ENCODE measurements at regions not wholly inside any gene's neighbourhood (a gene's known extent, or its start where the extent isn't known, plus 50 kb on each side); places are given as distances from the start of the nearest gene placed in this dataset.
"Not testable (repeated sequence)": the region's sequence is repeated elsewhere in the genome, so short reads cannot be mapped to it uniquely, and the experiment has no call there.

GRCh38 chr6:8934318-8934717, 499.0 kb upstream of the SLC35B3 start:
- no peak overlapping the region for H3K4me3 ChIP-seq (replicated peaks in 1 of 3)
- H3K27me3 ChIP-seq = no peaks in the 10 kb centered on the region
- H3K9me3 ChIP-seq = no peaks in the 10 kb centered on the region
- WGBS, 2 donors = 72 to 78% methylated on average over 4 of the region's 4 CpGs
- intact Hi-C loops (cut with DNase I) = no loop called here
- H3K36me3 ChIP-seq = no peaks in the 10 kb centered on the region
- TF ChIP-seq, protein P1, sequence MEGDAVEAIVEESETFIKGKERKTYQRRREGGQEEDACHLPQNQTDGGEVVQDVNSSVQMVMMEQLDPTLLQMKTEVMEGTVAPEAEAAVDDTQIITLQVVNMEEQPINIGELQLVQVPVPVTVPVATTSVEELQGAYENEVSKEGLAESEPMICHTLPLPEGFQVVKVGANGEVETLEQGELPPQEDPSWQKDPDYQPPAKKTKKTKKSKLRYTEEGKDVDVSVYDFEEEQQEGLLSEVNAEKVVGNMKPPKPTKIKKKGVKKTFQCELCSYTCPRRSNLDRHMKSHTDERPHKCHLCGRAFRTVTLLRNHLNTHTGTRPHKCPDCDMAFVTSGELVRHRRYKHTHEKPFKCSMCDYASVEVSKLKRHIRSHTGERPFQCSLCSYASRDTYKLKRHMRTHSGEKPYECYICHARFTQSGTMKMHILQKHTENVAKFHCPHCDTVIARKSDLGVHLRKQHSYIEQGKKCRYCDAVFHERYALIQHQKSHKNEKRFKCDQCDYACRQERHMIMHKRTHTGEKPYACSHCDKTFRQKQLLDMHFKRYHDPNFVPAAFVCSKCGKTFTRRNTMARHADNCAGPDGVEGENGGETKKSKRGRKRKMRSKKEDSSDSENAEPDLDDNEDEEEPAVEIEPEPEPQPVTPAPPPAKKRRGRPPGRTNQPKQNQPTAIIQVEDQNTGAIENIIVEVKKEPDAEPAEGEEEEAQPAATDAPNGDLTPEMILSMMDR (IDR thresholded peaks at IDR 0.05) = no peak
- no peak for TF ChIP-seq POLR2A (IDR thresholded peaks at IDR 0.05)
- DNase-seq = no peak
- no peaks in the 10 kb centered on the region for H3K4me1 ChIP-seq
- no peak overlapping the region for H3K27ac ChIP-seq

DNA sequence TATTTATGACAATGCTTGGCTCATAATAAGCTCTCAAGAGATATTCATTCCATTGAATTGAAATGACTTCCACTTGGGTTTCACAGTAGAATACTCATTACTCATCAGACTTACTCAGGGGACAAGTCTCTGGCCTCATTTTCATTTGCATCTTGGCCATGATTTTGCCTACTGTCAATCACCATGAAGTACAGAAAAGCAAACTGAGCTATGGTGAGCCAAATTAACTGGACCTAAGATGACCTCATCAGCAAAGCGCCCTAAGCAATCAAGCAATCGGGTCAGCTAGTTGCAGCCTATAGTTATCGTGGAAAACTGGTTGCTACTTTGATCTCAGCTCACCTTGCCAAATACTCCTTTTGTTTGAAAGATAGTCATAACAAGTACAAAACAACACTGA, 494.7 kb upstream of the SLC35B3 start:
- TF ChIP-seq POLR2A (IDR thresholded peaks at IDR 0.05) = no peak
- TF ChIP-seq, protein P1 (IDR thresholded peaks at IDR 0.05) = no peak
- Histone ChIP-seq H3K4me3 (replicated peaks in 1 of 3) (no peak overlapping the region), H3K36me3 (no peaks in the 10 kb centered on the region), H3K9me3 (no peaks in the 10 kb centered on the region), H3K27me3 (no peaks in the 10 kb centered on the region), H3K4me1 (no peaks in the 10 kb centered on the region), H3K27ac (no peak overlapping the region)
- intact Hi-C loops (cut with DNase I) = no loop called here
- DNase-seq = no peak
- WGBS, 2 donors = 84 to 96% methylated on average over 3 of the region's 3 CpGs

- H3K27ac ChIP-seq; H3K9me3 ChIP-seq; DNase-seq; intact Hi-C loops (cut with DNase I); H3K36me3 ChIP-seq; H3K4me1 ChIP-seq; H3K27me3 ChIP-seq; H3K4me3 ChIP-seq (replicated peaks in 1 of 3): not testable (repeated sequence)
- 89 to 90% methylated on average over 1 of the region's 1 CpG for WGBS, 2 donors
Measured at GRCh38 chr6:8920244-8920643, 484.9 kb upstream of the SLC35B3 start.

- no peak for DNase-seq
- Histone ChIP-seq H3K27ac (no peak overlapping the region), H3K27me3 (no peaks in the 10 kb centered on the region), H3K9me3 (no peaks in the 10 kb centered on the region), H3K4me3 (replicated peaks in 1 of 3) (no peak overlapping the region), H3K4me1 (no peaks in the 10 kb centered on the region), H3K36me3 (no peaks in the 10 kb centered on the region)
- 86 to 89% methylated on average over 2 of the region's 2 CpGs for WGBS, 2 donors
- TF ChIP-seq, protein P1 (IDR thresholded peaks at IDR 0.05) = no peak
- no peak for TF ChIP-seq POLR2A (IDR thresholded peaks at IDR 0.05)
- intact Hi-C loops (cut with DNase I) = no loop called here
Measured at GRCh38 chr6:8918196-8918595, 482.9 kb upstream of the SLC35B3 start.

DNA sequence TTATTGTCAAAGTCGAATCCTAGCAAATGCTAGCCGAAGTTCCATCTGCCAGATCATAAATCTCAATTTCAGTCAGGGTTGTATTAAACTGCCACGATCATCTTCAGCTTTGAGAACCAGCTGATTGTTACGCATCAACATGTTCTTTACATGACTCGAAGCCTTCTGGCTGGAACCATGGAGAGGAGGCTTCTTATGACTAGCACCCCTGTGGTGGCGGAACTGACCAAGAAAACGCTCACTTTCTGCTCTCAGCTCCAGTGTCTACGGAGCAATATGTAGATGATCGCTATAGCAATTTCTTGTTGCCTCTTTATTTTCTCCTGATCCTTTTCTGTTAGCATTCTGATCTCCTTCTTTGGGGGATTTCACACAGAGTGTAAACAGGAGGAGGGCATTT, 479.4 kb upstream of the SLC35B3 start:
- WGBS, 2 donors = 89 to 93% methylated on average over 9 of the region's 9 CpGs
- Histone ChIP-seq H3K27me3 (no peaks in the 10 kb centered on the region), H3K4me3 (replicated peaks in 1 of 3) (no peak overlapping the region), H3K9me3 (no peaks in the 10 kb centered on the region), H3K36me3 (no peaks in the 10 kb centered on the region), H3K27ac (no peak overlapping the region), H3K4me1 (no peaks in the 10 kb centered on the region)
- intact Hi-C loops (cut with DNase I) = no loop called here
- DNase-seq = no peak
- TF ChIP-seq, protein P1 (IDR thresholded peaks at IDR 0.05) = no peak
- TF ChIP-seq POLR2A (IDR thresholded peaks at IDR 0.05) = no peak

GRCh38 chr6:8908638-8909037, 473.3 kb upstream of the SLC35B3 start:
- H3K27ac ChIP-seq = no peak overlapping the region
- DNase-seq = no peak
- no peaks in the 10 kb centered on the region for H3K4me1 ChIP-seq
- WGBS, 2 donors = 56 to 65% methylated on average over 3 of the region's 3 CpGs
- no peak for TF ChIP-seq POLR2A (IDR thresholded peaks at IDR 0.05)
- TF ChIP-seq, protein P1 (IDR thresholded peaks at IDR 0.05) = no peak
- H3K27me3 ChIP-seq = no peaks in the 10 kb centered on the region
- H3K9me3 ChIP-seq = no peaks in the 10 kb centered on the region
- intact Hi-C loops (cut with DNase I) = no loop called here
- no peaks in the 10 kb centered on the region for H3K36me3 ChIP-seq
- no peak overlapping the region for H3K4me3 ChIP-seq (replicated peaks in 1 of 3)
